ENCODE measurements at regions not wholly inside any gene's neighbourhood (a gene's known extent, or its start where the extent isn't known, plus 50 kb on each side); places are given as distances from the start of the nearest gene placed in this dataset.
A peak's percentile ranks its signal among the peaks of the same experiment; 100 is the strongest.

DNA sequence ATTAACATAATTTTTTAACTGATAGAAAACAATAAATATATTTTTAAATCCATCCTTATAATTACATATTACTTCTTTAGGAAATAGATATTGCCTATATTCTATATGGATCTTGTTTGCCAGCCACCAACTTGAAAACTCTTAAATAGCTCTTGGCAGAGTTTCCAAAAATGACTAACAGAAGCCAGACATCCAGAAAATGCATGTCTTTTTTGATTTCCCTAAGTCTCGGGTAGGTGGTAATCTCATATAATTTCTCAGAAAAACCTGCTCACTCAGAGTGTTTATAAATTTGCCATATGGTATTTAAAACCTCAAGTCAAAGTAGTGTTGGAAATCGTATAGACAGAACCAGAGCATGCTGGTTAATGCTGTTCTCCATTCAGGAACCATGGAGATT is 360.4 kb upstream of the FOXG1 start:
- no peak for DNase-seq

DNA sequence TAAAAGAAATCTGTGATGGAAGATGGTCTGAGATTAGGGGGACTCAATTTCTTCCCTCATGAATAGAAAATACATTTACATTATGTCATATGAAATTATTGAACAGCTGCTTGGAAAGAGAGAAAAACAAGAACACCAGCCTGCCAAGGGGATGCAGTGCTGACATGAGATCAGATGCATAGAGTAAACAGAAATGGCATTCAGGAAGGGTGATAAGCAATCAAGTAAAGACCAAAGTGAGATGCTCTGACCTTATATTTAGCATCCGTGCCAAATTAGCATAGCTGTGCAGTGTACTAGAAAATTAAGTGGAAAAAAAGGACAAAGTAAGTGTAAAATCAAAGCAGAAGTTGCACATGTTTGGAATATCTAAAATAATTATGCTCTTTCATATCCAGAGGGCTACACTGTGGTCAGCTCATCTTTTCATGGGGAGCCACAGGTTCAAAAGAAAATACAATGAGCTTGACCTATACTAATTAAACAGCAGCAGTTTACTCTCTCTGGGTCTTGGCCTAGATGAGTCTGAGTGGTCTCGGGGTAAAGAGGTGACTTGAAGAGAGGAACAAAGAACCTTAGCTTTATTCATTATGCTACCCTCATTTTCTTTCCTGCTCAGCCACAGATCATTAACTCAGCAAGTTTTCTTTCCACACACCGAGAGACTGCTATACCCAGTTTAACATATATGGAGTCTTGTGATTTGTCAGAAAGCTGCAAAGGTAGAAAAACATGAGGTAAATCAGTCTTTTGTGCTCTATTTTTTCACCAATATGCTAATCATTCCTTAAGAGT is 359.4 kb upstream of the FOXG1 start:
- no peak for DNase-seq

DNA sequence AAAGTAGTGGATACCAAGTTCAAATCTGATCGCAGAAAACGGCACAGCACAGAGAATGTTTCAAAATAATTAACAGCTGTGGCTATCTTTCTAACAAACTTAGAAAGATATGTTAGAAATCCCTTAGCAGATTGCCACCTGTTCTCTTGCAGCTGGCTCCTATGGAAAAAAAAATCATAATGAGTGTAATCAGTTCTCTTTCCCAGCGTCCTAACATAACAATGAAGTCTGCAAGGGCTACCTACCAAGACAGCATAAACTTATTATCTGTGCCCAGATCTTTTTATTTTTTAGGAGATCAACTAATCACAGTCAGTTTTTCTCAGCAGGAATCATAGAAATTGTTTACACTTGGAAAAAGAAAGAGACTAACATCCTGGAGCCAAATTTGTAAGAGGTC is 358.6 kb upstream of the FOXG1 start:
- no peak for DNase-seq

DNA sequence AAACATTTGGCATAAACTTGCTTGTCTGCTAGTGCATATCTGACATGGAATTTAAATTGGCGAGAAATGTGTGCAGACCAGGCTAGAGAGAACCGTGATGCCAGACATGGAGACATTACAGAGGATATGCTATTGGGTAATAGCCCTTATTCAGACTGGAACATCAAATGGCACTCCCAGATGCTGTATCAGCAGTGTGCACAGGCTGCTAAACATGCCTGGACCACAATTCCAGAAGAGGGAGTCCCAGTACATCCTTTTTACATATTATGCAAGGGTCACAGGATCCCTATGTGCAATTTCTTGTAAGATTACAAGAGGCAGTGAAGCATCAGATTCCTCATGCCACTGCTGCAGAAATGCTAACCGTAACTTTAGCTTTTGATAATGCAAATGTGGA is 354.5 kb upstream of the FOXG1 start:
- DNase-seq: no peak

DNA sequence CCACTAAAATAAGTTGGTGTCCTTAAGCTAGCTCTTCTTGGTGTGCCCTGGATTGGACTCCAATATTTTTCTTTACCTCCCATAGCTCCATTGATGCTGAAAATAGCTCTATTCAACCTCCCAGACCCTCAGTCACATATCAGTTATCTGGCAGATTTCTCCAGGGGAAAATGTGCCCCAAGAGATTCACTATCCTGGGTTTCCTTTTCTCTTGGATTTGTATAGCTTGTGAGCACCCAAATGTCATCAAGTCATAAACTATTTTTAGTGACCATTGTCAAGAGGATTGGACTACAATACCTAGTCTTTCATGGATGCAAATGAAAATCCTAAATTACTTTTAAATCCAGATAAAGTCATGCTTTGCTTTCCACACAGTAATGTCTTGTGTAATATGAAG is 339.6 kb upstream of the FOXG1 start:
- no peak for DNase-seq

DNA sequence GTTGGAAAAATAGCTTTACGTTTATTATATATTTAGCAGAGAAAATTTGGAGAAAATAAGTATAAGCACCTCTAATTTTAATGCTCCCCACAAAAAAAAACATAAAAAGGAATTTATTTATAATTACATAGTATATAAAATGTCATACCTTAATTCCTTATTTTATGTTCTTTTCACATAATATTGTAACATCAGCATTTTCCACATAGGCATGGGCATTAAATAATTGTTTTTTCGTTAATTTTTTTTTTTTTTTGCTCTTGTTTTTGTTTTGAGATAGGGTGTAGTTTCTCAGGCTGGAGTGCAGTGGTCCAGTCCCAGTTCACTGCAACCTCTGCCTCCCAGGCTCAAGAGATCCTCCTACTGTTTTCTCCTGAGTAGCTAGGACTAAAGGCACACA is 329.8 kb upstream of the FOXG1 start:
- no peak for DNase-seq

DNA sequence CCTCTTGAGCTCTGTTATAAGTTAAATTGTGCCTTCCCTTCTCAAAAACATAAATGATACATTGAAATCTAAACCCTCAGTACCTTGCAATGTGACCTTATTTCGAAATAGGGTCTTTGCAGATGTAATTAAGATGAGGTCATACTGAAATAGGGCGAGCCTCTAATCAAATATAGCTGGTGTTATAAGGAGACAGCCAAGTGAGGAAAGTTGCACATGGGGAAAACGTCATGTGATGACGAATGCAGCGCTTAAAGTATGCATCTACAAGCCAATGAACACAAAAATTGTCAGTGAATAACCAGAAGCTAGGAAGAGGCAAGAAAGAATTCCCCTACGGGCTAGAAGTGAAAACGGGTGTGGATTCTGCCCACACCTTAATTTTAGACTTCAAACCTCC is 305.2 kb upstream of the FOXG1 start:
- no peak for DNase-seq

DNA sequence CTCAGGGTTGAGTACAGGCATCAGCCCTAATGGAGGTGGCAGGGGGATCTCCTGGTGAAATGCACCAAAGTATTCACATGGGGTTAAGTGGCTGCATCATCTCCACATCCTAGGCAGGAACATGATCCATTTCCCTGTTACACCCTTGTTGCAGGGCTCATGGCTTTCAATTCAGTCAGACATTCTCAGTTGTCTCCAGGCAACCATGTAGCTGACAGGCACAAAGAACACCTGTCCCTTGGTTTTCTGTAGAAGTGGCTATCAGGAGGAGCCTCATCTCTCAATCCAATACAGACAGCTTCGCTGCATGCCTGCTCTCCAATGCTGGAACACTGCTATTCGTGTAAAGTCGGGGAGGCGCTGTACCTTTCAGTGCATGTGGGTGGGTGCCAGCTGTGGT is 299.0 kb upstream of the FOXG1 start:
- peak; percentile 59 for DNase-seq

DNA sequence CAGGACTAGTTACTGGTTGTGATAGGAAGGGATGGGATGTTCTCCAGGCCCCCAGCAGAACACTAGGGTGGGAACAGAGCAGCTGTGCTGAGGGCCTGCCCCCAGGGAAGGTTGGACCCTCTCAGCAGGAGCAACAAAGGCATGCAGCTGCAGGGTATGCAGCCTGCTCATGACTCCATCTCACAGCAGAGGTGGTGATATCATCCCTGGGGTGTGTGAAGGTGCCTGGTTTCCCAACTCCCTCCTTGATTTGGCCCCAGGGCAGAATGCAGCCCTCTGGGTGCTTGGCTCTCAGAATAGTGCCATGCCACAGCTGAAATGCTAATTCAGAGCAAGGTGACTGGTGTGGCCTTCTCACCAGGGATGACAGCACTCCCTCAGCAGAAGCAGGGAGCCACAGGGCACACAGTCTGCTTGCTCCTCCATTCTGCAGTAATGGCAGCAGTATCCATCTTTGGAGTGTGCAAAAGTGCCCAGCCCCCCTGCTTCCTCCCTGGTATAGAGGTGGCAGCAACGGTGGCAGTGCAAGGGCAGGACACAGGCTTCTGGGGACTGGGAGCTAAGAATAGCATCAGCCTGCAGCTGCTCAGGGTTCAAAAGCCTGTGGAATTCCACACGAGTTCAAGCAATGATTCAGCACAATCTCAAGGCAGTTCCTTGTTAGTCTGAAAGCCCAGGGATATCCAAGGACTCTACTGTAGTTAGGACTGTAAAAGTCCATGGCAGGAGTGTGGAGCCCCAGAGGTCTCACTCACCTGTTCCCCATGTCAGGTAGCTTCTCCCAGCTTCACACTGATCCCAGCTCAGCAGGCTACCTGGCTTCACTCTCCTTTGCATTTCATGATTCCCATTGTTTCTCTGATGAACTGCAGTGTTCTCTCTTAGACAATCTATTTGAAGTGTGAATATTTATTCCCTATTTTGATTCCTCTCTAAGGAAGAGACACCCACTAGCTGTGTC is 298.1 kb upstream of the FOXG1 start:
- no peak for DNase-seq

DNA sequence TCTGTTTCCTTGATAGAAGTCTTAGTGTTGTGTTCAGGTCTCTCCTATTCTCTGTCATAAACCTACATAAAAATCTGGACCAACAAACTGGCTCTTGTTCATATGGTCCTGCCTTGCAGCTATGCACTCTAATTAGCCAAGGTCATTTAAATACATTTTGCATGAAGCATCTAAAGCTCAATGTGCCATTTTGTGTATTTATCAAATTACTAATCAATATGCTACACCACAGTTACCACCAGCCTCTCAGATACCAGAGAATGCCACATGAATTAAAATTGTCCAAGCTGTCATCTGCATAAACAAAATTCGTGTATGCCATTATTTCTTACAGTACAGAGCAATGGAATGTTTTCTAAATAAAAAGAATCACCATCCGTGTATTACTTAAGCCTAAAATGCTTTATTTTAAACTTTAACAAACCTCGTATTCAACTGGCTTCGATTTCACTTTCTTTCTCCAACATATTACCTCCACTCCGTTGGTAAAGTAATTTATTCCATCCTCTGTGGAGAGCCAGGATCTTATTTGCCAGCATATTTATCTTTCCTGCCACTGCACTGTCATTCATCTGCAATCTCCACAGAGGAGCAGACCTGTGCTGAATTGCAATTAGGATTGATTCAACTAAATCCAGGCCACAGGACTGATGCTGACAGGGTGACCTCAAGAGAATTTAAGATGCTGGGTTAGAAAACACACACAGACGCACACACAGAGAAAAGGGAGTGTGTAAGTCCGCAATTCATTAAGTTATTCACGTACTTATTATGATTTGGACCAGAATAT is 284.1 kb upstream of the FOXG1 start:
- no peak for DNase-seq

DNA sequence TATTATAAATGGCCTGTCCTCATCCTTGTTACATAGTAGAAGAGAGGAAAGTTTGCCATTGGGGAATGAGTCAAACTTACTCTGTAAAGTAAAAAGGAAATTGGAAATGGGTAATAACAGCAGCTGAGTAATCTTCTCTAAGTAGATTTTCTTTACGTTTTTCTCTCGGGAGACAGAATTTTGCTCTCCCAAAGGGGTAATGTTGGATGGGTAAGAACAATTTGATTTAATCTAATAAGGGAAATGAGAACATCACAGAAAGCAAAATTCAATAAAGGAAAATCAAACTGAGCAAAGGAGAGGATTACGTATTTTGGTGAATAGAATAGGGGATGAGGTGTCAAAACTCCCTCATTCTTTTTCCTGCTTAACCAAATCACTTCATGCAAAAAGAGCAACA is 283.1 kb upstream of the FOXG1 start:
- no peak for DNase-seq

DNA sequence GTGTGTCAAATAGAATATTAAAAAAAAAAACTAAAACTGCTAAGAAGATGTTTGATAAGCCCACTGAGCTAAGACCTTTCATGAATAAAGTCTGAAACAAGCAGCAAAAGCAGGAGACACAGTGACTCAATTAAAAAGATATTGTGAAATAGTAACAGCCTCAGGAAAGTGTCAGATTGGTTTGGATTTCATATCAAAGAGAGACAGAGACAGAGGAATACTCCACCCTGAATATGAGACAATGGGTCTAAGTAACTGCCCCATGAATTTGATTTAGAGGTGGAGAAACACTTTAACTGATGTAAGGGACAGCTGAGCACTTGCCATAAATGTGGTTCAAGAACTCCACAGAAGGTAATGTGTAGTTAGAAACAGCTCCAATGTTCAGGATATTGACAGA is 277.9 kb upstream of the FOXG1 start:
- no peak for DNase-seq

DNA sequence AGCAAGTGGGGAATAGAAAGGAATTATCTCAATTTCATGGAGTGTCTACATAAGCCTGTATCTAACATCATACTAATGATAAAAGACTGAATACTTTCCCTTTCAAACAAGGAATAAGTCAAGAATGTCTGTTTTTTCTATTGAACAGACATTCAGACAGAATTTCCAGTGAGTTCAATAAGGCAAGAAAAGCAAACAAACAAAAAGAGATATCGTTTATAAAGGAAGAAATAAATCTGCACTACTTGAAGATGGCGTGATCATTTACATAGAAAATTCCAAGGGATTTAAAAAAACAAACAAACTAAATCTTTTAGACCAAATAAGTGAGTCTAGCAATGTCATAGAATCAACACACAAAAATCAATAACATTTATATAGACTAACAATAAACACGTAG is 273.1 kb upstream of the FOXG1 start:
- DNase-seq: no peak

DNA sequence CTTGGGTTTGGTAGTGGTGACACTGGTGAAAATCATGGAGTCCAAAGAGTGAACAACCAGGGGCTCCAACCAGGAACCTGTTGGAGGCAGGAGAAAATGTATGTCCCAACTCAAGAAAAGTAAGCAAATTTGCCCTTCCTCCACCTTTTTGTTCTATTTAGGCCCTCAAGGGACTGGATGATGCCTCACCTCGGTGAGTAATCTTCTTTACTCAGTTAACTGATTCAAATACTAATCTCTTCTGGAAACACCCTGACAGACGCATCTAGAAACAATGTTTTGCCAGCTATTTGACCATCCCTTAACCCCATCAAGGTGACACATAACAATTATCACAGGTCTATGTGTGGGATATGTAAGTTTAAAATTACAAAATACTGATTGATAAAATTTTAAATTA is 272.4 kb upstream of the FOXG1 start:
- DNase-seq: no peak

DNA sequence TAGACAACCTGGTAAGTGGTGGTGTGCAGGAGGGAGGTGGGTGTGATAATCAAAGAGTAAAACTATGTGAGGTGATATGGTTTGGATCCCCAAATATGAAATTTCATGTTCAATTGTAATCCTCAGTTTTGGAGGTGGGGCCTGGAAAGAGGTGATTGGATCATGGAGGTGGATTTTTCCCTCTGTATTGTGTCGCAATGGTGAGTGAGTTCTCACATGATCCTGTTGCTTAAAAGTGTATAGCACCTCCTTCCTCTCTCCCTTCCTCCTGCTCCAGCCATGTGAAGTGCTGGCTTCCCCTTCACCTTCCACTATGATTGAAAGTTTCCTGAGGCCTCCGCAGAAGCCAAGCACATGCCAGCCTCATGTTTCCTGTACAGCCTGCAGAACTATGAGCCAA is 270.2 kb upstream of the FOXG1 start:
- no peak for DNase-seq

DNA sequence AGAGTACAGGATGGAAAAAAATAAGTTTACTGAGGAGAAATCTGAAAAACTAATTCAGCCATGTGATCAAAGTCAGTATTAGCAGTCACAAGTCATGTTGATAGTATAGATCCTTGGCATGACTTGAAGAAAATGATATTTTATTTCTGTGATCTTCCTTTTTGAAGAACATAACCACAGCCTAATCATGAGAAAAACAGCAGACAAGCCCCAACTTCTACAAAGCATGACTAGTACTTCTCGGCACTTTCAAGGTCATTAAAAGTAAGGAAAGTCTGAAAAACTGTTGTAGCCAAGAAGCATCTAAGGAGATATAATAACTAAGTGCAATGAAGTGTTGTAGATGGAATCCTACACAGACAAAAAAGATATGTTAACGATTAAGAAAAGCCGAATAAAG is 264.1 kb upstream of the FOXG1 start:
- DNase-seq: no peak

DNA sequence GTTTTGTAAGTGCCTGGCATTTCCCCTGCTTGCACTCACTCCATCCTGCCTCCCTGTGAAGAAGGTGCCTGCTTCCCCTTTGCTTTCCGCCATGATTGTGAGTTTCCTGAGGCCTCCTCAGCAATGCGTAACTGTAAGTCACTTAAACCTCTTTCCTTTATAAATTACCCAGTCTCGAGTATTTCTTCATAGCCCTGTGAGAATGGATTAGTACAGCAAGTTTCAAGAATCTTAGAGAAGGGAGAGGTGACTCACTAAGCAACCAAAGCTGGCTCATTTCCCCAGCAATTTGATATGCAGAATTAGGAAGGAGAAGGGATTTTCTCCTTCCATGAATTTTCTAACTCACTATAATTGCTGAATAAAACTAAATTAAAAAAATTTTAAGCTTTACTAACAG is 251.0 kb upstream of the FOXG1 start:
- no peak for DNase-seq

DNA sequence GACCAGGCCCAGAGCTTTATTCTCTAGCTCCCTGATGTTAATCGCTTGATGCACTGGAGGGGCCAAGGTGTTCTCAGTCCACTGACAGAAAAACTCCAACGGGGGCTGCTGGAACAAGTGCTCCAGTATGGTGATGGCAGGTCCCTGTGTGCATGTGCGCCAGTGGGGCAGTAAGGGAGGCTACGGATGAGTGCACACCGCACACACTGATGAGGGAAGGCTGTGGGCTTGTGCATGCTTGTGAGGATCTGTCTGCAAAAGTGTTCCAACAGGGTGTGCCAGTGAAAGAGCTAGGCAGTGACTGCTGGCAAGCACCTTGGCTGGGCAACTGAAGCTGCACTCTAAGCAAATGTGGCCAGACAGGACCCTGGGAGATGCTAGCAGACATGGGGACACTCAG is 229.7 kb upstream of the FOXG1 start:
- no peak for DNase-seq

DNA sequence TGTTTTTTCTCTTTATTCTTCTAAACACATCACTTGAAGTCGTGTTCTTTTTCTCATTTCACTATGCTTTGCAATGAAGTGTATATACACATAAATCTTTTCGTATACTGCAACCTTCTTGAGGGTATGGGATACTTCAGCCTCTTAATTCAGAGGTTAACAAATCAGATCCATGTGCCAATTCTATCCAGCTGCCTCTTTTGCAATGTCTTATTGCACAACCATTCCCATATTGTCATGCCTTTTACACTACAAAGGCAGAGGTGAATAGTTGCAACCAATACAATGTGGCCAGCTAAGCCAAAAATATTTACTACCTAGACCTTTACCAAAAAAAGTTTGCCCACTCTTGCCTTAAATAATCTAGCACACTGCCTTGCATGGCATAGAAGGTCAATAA is 224.5 kb upstream of the FOXG1 start:
- no peak for DNase-seq

DNA sequence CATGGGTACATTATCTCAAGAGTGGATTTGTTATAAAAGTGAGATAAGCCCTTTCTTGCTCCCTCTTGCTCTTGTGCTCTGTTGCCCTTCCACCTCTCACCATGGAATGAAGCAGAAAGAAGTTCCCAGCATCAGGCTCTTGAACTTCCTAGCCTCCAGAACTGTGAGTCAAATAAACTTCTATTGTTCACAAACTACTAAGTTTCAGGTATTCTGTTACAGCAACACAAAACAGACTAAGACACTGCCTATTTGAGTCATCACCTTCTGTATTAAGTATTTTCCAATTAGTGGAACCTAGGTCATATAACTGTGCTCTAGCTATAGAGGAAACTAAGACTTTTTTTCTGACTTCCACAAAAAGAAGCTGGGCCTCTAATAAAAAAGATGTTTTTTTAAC is 201.2 kb upstream of the FOXG1 start:
- DNase-seq: no peak

DNA sequence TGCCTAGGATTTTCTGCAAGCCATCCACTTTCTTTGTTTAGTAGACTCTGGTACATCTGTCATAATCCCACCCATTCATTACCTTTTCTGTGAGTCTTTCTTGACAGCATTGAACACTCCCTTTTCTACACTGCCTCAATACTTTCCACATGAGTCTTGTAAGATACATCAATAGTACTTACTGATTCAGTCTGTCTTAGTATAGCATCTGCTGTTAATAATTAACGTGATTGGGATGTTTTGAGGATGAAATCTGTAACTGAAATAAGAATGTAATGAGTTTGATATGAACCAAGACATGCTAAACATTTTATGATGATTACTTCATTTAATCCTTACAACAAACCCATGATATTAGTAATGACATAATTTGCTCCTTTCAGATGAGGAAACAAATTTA is 196.2 kb upstream of the FOXG1 start:
- DNase-seq: no peak

DNA sequence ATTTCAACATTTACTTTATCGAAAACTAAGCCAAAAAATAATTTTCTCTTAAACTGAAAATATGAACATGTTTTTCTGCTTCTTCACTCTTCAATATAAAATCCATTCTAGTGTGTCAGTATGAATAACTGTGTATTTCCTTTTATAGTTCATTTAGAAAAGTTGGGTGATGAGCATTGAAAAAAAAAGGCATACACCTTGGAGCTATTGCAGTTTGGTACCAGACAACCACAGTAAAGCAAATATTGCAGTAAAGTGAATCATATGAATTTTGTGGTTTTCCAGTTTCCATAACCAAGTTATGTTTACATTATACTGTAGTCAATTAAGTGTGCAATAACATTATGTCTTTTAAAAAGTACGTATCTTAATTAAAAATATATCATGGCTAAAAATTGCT is 195.0 kb upstream of the FOXG1 start:
- DNase-seq: no peak

DNA sequence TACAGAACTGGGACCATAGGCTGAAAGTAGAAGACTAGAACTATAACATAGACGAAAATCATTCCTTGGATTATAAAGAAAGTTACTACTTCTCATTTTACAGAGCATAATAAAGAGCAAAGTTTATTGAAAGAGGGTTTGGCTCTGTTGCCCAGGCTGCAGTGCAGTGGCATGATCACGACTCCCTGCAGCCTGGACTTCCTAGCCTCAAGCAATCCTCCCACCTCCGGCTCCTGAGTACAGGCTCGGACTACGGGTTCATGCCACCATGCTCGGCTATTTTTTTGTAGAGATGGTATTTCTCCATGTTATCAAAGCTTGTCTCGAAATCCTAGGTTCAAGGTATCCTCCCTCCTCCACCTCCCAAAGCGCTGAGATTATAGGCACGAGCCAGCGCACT is 190.1 kb upstream of the FOXG1 start:
- no peak for DNase-seq

DNA sequence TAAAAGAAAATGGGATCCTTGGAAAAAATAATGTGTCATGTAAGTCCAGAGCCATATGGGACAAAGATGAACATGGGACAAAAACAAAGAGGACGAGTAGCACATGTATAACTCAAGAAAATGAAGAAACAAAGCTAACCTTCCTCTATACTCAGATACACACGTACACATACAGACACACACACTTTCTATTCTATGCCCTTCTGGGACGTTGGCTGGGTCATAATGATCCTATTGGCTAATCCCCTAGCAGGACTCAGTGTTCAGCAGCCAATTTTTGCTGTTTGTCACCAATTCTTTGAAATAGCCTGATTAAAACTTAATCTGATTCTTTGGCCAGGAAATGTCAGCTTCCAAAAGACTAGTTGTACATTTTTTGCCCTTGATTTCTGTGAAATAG is 189.4 kb upstream of the FOXG1 start:
- DNase-seq: no peak
